ENCODE measurements at regions not wholly inside any gene's neighbourhood (a gene's known extent, or its start where the extent isn't known, plus 50 kb on each side); places are given as distances from the start of the nearest gene placed in this dataset.

DNA sequence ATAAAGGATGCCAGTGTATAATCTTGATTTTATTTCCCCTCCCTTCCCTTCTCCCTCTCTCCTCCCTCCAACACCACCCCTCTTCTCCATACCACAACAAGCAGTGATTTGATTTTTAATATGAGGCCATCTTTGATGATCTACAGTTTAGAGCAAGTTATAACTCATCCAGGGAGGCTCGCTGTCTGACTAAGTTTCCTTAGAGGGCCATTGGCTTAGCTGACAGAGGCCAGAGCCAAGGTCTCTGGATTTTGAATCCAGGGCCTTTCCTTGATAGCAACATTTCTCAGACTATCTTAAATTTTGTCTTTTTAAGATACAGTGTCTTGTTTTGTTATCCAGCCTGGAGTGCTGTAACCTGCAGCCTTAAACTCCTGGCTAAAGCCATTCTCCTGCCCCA lies 431.0 kb upstream of the USP24 start:
- no peaks in the 10 kb centered on the region for H3K79me2 ChIP-seq (ENCODE audit: insufficient read depth, low read length)
- no peak overlapping the region for H3K56ac ChIP-seq (ENCODE audit: insufficient read length, low read depth, low read length)
- H3T11ph ChIP-seq (ENCODE audit: low read length): no peak overlapping the region
- no peaks in the 10 kb centered on the region for H3K9me3 Mint-ChIP-seq
- WGBS (ENCODE audit: extremely low coverage, insufficient read length, low lambda C conversion rate): no CpG with 5 or more reads among the region's 1 CpG
- no peak overlapping the region for H3K4ac ChIP-seq (ENCODE audit: low read depth, low read length)
- no peaks in the 10 kb centered on the region for H3K27me3 ChIP-seq (ENCODE audit: insufficient read depth, low read length)
- H4K91ac ChIP-seq (ENCODE audit: insufficient read length, low read depth, low read length): no peak overlapping the region
- no peaks in the 10 kb centered on the region for H3K9me3 ChIP-seq (ENCODE audit: control insufficient read depth, low read depth, low read length)
- DNase-seq: no peak
- no peak overlapping the region for H4K5ac ChIP-seq (ENCODE audit: insufficient read length, low read depth, low read length)
- no peak overlapping the region for H3K27ac Mint-ChIP-seq
- no peak overlapping the region for H2BK12ac ChIP-seq (ENCODE audit: insufficient read length, low read depth, low read length)
- H2AK5ac ChIP-seq (ENCODE audit: insufficient read length, low read length): no peak overlapping the region
- no peak overlapping the region for H3K18ac ChIP-seq (ENCODE audit: insufficient read length, low read depth, low read length)
- H3K23me2 ChIP-seq (ENCODE audit: insufficient read length, low read depth, low read length, poor library complexity, severe bottlenecking): no peaks in the 10 kb centered on the region
- no peak overlapping the region for H3K27ac ChIP-seq (ENCODE audit: insufficient read length, low read depth, low read length)
- no peak overlapping the region for H3K14ac ChIP-seq (ENCODE audit: insufficient read depth, low read length)
- H3K4me1 ChIP-seq (ENCODE audit: insufficient read depth, low read length): no peaks in the 10 kb centered on the region
- H2BK120ac ChIP-seq (ENCODE audit: low read depth, low read length, poor library complexity, severe bottlenecking): no peak overlapping the region
- TF ChIP-seq, protein P1, sequence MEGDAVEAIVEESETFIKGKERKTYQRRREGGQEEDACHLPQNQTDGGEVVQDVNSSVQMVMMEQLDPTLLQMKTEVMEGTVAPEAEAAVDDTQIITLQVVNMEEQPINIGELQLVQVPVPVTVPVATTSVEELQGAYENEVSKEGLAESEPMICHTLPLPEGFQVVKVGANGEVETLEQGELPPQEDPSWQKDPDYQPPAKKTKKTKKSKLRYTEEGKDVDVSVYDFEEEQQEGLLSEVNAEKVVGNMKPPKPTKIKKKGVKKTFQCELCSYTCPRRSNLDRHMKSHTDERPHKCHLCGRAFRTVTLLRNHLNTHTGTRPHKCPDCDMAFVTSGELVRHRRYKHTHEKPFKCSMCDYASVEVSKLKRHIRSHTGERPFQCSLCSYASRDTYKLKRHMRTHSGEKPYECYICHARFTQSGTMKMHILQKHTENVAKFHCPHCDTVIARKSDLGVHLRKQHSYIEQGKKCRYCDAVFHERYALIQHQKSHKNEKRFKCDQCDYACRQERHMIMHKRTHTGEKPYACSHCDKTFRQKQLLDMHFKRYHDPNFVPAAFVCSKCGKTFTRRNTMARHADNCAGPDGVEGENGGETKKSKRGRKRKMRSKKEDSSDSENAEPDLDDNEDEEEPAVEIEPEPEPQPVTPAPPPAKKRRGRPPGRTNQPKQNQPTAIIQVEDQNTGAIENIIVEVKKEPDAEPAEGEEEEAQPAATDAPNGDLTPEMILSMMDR (conservative IDR thresholded peaks at IDR 0.05): no peak
- no peaks in the 10 kb centered on the region; a peak in 1 of 7 replicates for H3K36me3 Mint-ChIP-seq (ENCODE audit: insufficient read depth in 1 of 3, low read depth in 3 of 3)
- no peak overlapping the region for H3K4me2 ChIP-seq (ENCODE audit: insufficient read depth, insufficient read length, low read length)
- H3K23ac ChIP-seq (ENCODE audit: insufficient read length, low read depth, low read length): no peak overlapping the region
- no peak overlapping the region for H3K9ac ChIP-seq (ENCODE audit: extremely low read depth, insufficient read length, low read length)
- no peak overlapping the region for H2BK5ac ChIP-seq (ENCODE audit: insufficient read length, low read length)
- no peaks in the 10 kb centered on the region for H3K79me1 ChIP-seq (ENCODE audit: insufficient read depth, low read depth, low read length, poor library complexity, severe bottlenecking)
- H3K27me3 Mint-ChIP-seq (ENCODE audit: low read depth): no peaks in the 10 kb centered on the region; the same call in none of the 2 replicates
- H3K4me3 Mint-ChIP-seq: no peak overlapping the region
- H3K4me1 Mint-ChIP-seq: no peaks in the 10 kb centered on the region
- H4K8ac ChIP-seq (replicated peaks; ENCODE audit: insufficient read length, low read depth, low read length): no peak overlapping the region
- no peak overlapping the region for H2BK20ac ChIP-seq (ENCODE audit: low read depth, low read length, poor library complexity, severe bottlenecking)
- H2AFZ ChIP-seq (ENCODE audit: low read length): no peak overlapping the region
- no peak overlapping the region for H2BK15ac ChIP-seq (ENCODE audit: low read depth, low read length)
- no peaks in the 10 kb centered on the region for H4K20me1 ChIP-seq (ENCODE audit: control insufficient read depth, insufficient read depth, insufficient read length)

All from H9 (cell line).